SKM-1 treated with dmso at 0.1 percent for 144 hours (cell line): ENCODE measurements at regions not wholly inside any gene's neighbourhood (a gene's known extent, or its start where the extent isn't known, plus 50 kb on each side); places are given as distances from the start of the nearest gene placed in this dataset.

Source experiments
- DNase-seq: peaks from one replicate; lab custom pipeline; 2025; ENCODE audit not compliant: unreplicated experiment; lab: John Stamatoyannopoulos, UW

- DNase-seq, result no peak
These were observed 52.0 kb upstream of the GRAMD1B start for GRCh38 chr11:123378096-123378495.

- DNase-seq, result no peak
These were observed 52.7 kb upstream of the GRAMD1B start for GRCh38 chr11:123377355-123377754.

GRCh38 chr11:123375832-123376231 is 54.2 kb upstream of the GRAMD1B start:
- no peak for DNase-seq

- DNase-seq, result no peak
These were observed 55.5 kb upstream of the GRAMD1B start for GRCh38 chr11:123374622-123374968.

- DNase-seq, result no peak
These were observed 56.1 kb upstream of the GRAMD1B start for GRCh38 chr11:123373754-123374621.

GRCh38 chr11:123371506-123372297 is 58.4 kb upstream of the GRAMD1B start:
- no peak for DNase-seq

- DNase-seq, result no peak
These were observed 63.1 kb upstream of the GRAMD1B start for GRCh38 chr11:123366924-123367323.

- no peak for DNase-seq
These were observed 64.1 kb upstream of the GRAMD1B start for GRCh38 chr11:123365955-123366354.

GRCh38 chr11:123364080-123364479 is 66.0 kb upstream of the GRAMD1B start:
- DNase-seq, result no peak

- DNase-seq, result no peak
These were observed 66.5 kb upstream of the GRAMD1B start for GRCh38 chr11:123363556-123363955.

- peak; percentile 10 for DNase-seq
These were observed 67.1 kb upstream of the GRAMD1B start for GRCh38 chr11:123362941-123363340.

GRCh38 chr11:123362186-123362585 is 67.9 kb upstream of the GRAMD1B start:
- peak; percentile 38 for DNase-seq

GRCh38 chr11:123361110-123361509 is 69.0 kb upstream of the GRAMD1B start:
- no peak for DNase-seq

GRCh38 chr11:123360267-123360936 is 69.7 kb upstream of the GRAMD1B start:
- no peak for DNase-seq

GRCh38 chr11:123357990-123358827 is 71.9 kb upstream of the GRAMD1B start:
- DNase-seq, result no peak

- DNase-seq, result no peak
These were observed 72.6 kb upstream of the GRAMD1B start for GRCh38 chr11:123357353-123357989.

GRCh38 chr11:123356539-123356938 is 73.5 kb upstream of the GRAMD1B start:
- DNase-seq, result no peak

- DNase-seq, result no peak
These were observed 75.6 kb upstream of the GRAMD1B start for GRCh38 chr11:123354371-123354975.

GRCh38 chr11:123351375-123351774 is 78.7 kb upstream of the GRAMD1B start:
- no peak for DNase-seq

- no peak for DNase-seq
These were observed 80.7 kb upstream of the GRAMD1B start for GRCh38 chr11:123349382-123349781.
